ENCODE measurements at regions not wholly inside any gene's neighbourhood (a gene's known extent, or its start where the extent isn't known, plus 50 kb on each side); places are given as distances from the start of the nearest gene placed in this dataset.

DNA sequence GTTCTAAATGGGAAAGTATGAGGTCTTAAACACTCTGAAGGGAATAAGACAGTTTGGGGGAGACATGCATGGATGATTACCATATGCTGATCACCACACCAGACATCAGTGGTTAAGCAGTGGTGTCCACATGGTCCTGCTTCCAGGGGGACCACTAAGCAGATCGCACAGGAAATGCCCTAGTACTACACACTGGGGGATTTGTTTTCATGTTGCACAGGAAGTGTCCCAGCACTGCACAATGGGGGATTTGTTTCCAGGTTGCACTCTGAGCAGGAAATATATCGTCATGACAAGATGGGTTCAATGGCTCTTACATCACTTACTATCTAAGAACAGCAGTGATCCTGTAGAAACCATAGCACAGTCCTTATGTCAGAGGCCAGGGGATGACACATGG is 245.5 kb downstream of the BCL11B start:
- TF ChIP-seq, protein P1, sequence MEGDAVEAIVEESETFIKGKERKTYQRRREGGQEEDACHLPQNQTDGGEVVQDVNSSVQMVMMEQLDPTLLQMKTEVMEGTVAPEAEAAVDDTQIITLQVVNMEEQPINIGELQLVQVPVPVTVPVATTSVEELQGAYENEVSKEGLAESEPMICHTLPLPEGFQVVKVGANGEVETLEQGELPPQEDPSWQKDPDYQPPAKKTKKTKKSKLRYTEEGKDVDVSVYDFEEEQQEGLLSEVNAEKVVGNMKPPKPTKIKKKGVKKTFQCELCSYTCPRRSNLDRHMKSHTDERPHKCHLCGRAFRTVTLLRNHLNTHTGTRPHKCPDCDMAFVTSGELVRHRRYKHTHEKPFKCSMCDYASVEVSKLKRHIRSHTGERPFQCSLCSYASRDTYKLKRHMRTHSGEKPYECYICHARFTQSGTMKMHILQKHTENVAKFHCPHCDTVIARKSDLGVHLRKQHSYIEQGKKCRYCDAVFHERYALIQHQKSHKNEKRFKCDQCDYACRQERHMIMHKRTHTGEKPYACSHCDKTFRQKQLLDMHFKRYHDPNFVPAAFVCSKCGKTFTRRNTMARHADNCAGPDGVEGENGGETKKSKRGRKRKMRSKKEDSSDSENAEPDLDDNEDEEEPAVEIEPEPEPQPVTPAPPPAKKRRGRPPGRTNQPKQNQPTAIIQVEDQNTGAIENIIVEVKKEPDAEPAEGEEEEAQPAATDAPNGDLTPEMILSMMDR (IDR thresholded peaks at IDR 0.05), result no peak
- no peak for TF ChIP-seq EP300 (IDR thresholded peaks at IDR 0.05)
- TF ChIP-seq POLR2A (IDR thresholded peaks at IDR 0.05; ENCODE audit: low read depth), result no peak
